SK-N-SH treated with all-trans-retinoic acid at 6 μM for 48 hours (cell line): ENCODE measurements at regions not wholly inside any gene's neighbourhood (a gene's known extent, or its start where the extent isn't known, plus 50 kb on each side); places are given as distances from the start of the nearest gene placed in this dataset.

Experiments used
- ESRRG ChIP-seq: fragments of 250-450 bp; sonication (Bioruptor Pico); IDR thresholded peaks from 2 replicates; pipeline ENCODE4 v1.6.1; 2021; ENCODE audit warnings: mild to moderate bottlenecking
- GLIS3 ChIP-seq: fragments of 250-450 bp; sonication (Bioruptor Pico); IDR thresholded peaks from 2 replicates; pipeline ENCODE4 v1.5.0; 2020; ENCODE audit warnings: mild to moderate bottlenecking, moderate library complexity
- OSR1 ChIP-seq: fragments of 250-450 bp; sonication (Bioruptor Pico); IDR thresholded peaks from 2 replicates; pipeline ENCODE4 v1.8.0; 2022; ENCODE audit warnings: moderate library complexity, mild to moderate bottlenecking, inconsistent platforms
- TF ChIP-seq, protein P1 (sequence below): fragments of 250-450 bp; sonication (Bioruptor Pico); IDR thresholded peaks from 2 replicates; pipeline ENCODE4 v1.5.0; 2020; ENCODE audit warnings: mild to moderate bottlenecking, moderate library complexity

DNA sequence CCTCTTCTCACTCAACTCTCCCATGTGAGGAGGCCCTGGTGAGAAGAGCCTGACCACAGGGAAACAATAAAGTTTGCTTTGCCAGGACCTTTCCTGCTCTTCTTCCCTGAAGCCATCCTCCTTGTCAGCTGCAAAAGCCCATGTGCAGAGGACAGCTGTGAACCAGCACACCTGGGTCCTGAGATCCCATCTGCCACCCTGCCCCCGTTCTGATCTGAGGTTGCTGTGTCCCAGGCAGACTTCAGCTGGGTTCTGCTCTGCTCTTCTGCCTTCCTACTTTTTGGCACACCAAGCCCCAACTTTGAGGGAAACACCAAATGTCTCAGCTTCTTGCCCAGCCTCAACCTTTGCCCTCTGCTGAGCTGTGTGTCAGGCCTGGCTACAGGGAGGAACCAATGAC lies 595.1 kb upstream of the ARPP21 start:
- no peak for TF ChIP-seq ESRRG (CRISPR knock-in tag)
- TF ChIP-seq, protein P1, sequence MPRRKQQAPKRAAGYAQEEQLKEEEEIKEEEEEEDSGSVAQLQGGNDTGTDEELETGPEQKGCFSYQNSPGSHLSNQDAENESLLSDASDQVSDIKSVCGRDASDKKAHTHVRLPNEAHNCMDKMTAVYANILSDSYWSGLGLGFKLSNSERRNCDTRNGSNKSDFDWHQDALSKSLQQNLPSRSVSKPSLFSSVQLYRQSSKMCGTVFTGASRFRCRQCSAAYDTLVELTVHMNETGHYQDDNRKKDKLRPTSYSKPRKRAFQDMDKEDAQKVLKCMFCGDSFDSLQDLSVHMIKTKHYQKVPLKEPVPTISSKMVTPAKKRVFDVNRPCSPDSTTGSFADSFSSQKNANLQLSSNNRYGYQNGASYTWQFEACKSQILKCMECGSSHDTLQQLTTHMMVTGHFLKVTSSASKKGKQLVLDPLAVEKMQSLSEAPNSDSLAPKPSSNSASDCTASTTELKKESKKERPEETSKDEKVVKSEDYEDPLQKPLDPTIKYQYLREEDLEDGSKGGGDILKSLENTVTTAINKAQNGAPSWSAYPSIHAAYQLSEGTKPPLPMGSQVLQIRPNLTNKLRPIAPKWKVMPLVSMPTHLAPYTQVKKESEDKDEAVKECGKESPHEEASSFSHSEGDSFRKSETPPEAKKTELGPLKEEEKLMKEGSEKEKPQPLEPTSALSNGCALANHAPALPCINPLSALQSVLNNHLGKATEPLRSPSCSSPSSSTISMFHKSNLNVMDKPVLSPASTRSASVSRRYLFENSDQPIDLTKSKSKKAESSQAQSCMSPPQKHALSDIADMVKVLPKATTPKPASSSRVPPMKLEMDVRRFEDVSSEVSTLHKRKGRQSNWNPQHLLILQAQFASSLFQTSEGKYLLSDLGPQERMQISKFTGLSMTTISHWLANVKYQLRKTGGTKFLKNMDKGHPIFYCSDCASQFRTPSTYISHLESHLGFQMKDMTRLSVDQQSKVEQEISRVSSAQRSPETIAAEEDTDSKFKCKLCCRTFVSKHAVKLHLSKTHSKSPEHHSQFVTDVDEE (CRISPR knock-in tag), result no peak
- TF ChIP-seq GLIS3 (CRISPR knock-in tag), result no peak
- TF ChIP-seq OSR1 (CRISPR knock-in tag), result no peak
